Ascending aorta (tissue), 2 donors: ENCODE measurements at regions not wholly inside any gene's neighbourhood (a gene's known extent, or its start where the extent isn't known, plus 50 kb on each side); places are given as distances from the start of the nearest gene placed in this dataset.

Source experiments
- DNase-seq, 2 donors: peaks; one replicate each; pipeline ENCODE4 v3.0.0-alpha.2; 2019; ENCODE audit warnings: low spot score in 2 of 2
- H3K27ac ChIP-seq, 2 donors: fragments of 200-600 bp; sonication (generic); one replicate each; pipeline ENCODE4 v1.5.1; 2016 to 2017; ENCODE audit warnings: mild to moderate bottlenecking in 1 of 2
- H3K27me3 ChIP-seq: fragments of 200-600 bp; sonication (generic); one replicate; pipeline ENCODE4 v1.5.1; 2017
- H3K36me3 ChIP-seq, 2 donors: fragments of 200-600 bp; sonication (generic); one replicate each; pipeline ENCODE4 v1.5.1; 2016
- H3K4me1 ChIP-seq, 2 donors: fragments of 200-600 bp; sonication (generic); one replicate each; pipeline ENCODE4 v1.5.1; 2016 to 2017; ENCODE audit warnings: mild to moderate bottlenecking in 1 of 2
- H3K4me3 ChIP-seq, 2 donors: fragments of 200-600 bp; sonication (generic); one replicate each; pipeline ENCODE4 v1.5.1; 2016 to 2017; ENCODE audit warnings: mild to moderate bottlenecking in 1 of 2
- H3K9me3 ChIP-seq, 2 donors: fragments of 200-600 bp; sonication (generic); one replicate each; pipeline ENCODE4 v1.5.1; 2016
- intact Hi-C: fragments of 100-400 bp; cut with DNase I; formaldehyde crosslinking; loops from one replicate; pipeline ENCODE4 v1.15.1; 2023
- TF ChIP-seq, protein P1 (sequence below), 3 experiments: fragments of 200-600 bp in 2 of 3; fragments of 450-650 bp in 1 of 3; sonication (generic) in 2 of 3; IDR thresholded peaks; one replicate each; pipeline ENCODE4 v1.5.1; 2016 to 2019; ENCODE audit warnings: antibody characterized with exemption in 3 of 3, mild to moderate bottlenecking in 1 of 3, moderate library complexity in 1 of 3

DNA sequence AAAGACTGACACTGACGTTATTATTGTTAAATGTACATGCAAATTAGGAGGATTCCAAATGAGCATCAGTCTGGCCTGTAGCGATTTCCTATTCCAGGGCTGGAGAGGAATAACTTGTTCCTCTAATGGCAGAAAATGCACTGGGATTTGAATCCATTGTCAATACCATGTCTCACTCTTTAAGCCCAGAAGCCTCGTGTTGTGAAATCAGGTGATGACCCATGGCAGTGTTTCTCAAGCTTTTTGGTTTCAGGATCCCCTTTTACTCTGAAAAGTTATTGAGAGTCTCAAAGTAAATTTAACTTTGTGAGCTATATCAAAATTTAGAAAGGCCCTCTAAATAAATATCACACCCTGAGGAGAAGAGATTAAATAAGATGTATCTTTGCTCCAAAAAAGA lies 279.2 kb downstream of the GALR1 start:
- TF ChIP-seq, protein P1, sequence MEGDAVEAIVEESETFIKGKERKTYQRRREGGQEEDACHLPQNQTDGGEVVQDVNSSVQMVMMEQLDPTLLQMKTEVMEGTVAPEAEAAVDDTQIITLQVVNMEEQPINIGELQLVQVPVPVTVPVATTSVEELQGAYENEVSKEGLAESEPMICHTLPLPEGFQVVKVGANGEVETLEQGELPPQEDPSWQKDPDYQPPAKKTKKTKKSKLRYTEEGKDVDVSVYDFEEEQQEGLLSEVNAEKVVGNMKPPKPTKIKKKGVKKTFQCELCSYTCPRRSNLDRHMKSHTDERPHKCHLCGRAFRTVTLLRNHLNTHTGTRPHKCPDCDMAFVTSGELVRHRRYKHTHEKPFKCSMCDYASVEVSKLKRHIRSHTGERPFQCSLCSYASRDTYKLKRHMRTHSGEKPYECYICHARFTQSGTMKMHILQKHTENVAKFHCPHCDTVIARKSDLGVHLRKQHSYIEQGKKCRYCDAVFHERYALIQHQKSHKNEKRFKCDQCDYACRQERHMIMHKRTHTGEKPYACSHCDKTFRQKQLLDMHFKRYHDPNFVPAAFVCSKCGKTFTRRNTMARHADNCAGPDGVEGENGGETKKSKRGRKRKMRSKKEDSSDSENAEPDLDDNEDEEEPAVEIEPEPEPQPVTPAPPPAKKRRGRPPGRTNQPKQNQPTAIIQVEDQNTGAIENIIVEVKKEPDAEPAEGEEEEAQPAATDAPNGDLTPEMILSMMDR (IDR thresholded peaks at IDR 0.05): no peak
- H3K27ac ChIP-seq: no peak overlapping the region
- H3K9me3 ChIP-seq: no peaks in the 10 kb centered on the region
- H3K4me1 ChIP-seq: no peaks in the 10 kb centered on the region
- intact Hi-C loops: no loop called here
- no peak overlapping the region for H3K4me3 ChIP-seq
- H3K27me3 ChIP-seq: no peaks in the 10 kb centered on the region
- no peak for DNase-seq
- no peaks in the 10 kb centered on the region for H3K36me3 ChIP-seq

DNA sequence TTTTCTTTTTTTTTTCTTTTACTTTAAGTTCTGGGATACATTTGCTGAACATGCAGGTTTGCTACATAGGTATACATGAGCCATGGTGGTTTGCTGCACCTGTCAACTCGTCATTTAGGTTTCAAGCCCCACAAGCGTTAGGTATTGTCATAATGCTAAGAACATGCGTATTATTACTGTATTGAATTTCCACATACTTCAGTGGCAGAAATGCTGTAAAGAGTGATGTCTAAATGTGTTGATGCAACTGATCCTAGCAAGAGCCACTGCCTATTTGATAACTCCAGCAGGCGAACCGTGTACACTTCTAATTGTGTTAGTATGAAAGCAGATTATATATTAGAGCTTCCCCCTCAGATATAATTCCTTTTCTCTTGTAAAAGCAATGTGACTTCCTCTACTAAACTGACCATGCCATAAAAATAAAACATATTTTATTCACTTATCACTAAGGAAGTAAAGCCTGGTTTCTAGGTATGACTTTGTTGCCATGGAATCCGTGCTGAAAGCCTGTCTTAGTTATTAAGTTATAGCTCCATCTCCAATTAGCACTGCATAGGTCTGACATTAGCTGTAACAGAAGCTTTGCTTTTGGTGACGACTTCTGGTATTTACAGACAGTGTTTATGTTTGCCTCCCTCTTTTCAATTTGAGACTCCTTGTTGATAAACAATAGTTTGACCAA lies 280.0 kb downstream of the GALR1 start:
- intact Hi-C loops: no loop called here
- no peaks in the 10 kb centered on the region for H3K9me3 ChIP-seq
- H3K4me1 ChIP-seq: no peaks in the 10 kb centered on the region
- no peak for DNase-seq
- TF ChIP-seq, protein P1 (IDR thresholded peaks at IDR 0.05): no peak
- H3K36me3 ChIP-seq: no peaks in the 10 kb centered on the region
- H3K27ac ChIP-seq: no peak overlapping the region
- H3K27me3 ChIP-seq: no peaks in the 10 kb centered on the region
- no peak overlapping the region for H3K4me3 ChIP-seq

DNA sequence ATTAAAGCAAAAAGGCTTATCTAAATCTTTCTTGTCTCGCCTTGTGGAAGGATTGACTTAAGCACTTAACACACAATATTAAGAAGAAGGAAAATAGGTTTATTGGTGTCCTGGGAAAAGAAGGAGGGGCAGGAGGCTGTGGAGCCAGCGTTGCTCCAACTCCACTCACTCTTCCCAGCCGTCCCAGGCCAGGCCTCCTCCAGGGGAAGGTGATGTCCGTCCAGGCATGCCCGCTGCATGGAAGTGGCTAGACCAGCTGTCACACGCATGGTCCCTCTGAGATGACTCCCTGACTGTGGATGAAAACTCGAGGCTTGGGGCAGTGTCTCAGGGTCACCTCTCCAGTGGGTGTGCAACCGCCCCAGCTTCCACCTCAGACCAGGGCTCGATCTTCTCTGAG lies 281.1 kb downstream of the GALR1 start:
- Histone ChIP-seq H3K27ac (no peak overlapping the region), H3K9me3 (no peaks in the 10 kb centered on the region), H3K4me1 (no peaks in the 10 kb centered on the region), H3K4me3 (no peak overlapping the region), H3K27me3 (no peaks in the 10 kb centered on the region), H3K36me3 (no peaks in the 10 kb centered on the region)
- no peak for DNase-seq
- intact Hi-C loops: no loop called here
- TF ChIP-seq, protein P1 (IDR thresholded peaks at IDR 0.05): no peak

DNA sequence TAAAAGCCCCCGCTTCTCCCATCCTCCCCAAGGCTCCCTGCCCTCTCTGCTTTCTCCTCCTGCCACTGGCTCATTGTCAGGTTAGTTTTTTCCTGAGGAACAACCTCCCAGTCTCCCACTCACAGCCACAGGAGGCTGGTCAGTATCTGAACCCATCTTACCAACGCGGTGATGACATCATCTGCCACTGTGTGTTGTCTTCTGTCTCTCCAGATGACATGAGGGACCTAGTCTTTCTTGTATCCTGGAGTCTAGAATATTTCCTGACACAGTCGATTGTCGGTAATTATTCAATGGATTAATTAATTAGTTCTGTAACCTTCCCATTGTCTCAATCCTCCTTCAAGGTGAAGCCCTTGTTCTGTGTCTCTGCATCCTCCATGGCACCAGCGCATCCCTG lies 290.2 kb downstream of the GALR1 start:
- Histone ChIP-seq H3K4me1 (no peaks in the 10 kb centered on the region), H3K27ac (no peak overlapping the region), H3K4me3 (no peak overlapping the region), H3K9me3 (no peaks in the 10 kb centered on the region), H3K27me3 (no peaks in the 10 kb centered on the region), H3K36me3 (no peaks in the 10 kb centered on the region)
- no peak for DNase-seq
- TF ChIP-seq, protein P1 (IDR thresholded peaks at IDR 0.05): no peak
- intact Hi-C loops: no loop called here

DNA sequence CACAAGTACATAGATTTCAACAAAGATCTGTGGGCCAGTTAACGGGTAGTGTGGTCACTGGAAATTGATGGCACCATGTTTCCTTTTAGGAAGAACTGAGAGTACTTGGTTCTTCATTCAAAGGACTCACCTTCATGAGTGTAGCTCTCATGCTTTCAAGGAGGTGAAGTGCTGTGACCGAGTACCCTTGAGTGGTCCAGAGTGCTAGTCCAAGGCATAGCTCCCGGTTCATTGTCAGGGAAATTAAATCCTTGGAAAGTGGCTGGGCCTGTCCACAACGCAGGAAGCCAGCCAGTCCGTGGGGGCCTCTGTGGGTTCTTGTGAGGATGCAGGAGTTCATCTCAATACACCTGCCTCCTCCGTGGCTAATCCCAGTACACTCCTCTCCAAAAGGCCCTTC lies 295.1 kb downstream of the GALR1 start:
- TF ChIP-seq, protein P1 (IDR thresholded peaks at IDR 0.05): no peak
- Histone ChIP-seq H3K36me3 (no peaks in the 10 kb centered on the region), H3K4me1 (no peaks in the 10 kb centered on the region), H3K9me3 (no peaks in the 10 kb centered on the region), H3K27ac (no peak overlapping the region), H3K4me3 (no peak overlapping the region), H3K27me3 (no peaks in the 10 kb centered on the region)
- intact Hi-C loops: no loop called here
- DNase-seq: no peak

DNA sequence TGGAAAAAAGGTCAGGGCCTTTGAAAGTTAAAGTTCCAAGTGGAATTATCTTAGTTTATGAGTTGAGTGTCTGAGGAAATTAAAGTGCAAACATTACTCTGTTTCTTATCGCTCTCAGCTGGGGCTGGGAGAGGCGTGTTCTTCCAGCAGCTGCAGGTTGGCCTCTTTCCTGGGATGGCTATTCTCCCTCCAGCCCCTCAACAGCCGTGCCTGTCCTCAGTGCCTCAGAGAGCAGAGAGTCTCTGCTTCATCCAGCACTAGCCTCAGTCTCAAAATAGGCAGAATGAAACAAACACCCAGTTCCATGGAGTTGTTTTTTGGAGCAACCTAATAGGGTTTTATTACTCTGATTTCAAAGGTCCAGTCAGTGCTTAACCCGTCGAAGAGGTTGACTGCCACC lies 298.1 kb downstream of the GALR1 start:
- no peaks in the 10 kb centered on the region for H3K36me3 ChIP-seq
- no peaks in the 10 kb centered on the region for H3K4me1 ChIP-seq
- intact Hi-C loops: no loop called here
- no peak overlapping the region for H3K4me3 ChIP-seq
- TF ChIP-seq, protein P1 (IDR thresholded peaks at IDR 0.05): no peak
- no peaks in the 10 kb centered on the region for H3K27me3 ChIP-seq
- no peak for DNase-seq
- no peak overlapping the region for H3K27ac ChIP-seq
- no peaks in the 10 kb centered on the region for H3K9me3 ChIP-seq
